GM19463 (cell line): ENCODE measurements at regions not wholly inside any gene's neighbourhood (a gene's known extent, or its start where the extent isn't known, plus 50 kb on each side); places are given as distances from the start of the nearest gene placed in this dataset.
"Not testable (repeated sequence)": the region's sequence is repeated elsewhere in the genome, so short reads cannot be mapped to it uniquely, and the experiment has no call there.

Source experiments
- ATAC-seq: cut with Tn5 transposase; IDR thresholded peaks from one replicate; pipeline ENCODE4 v1.9.1; 2021; ENCODE audit warnings: mild to moderate bottlenecking, moderate library complexity; ENCODE audit not compliant: unreplicated experiment

DNA sequence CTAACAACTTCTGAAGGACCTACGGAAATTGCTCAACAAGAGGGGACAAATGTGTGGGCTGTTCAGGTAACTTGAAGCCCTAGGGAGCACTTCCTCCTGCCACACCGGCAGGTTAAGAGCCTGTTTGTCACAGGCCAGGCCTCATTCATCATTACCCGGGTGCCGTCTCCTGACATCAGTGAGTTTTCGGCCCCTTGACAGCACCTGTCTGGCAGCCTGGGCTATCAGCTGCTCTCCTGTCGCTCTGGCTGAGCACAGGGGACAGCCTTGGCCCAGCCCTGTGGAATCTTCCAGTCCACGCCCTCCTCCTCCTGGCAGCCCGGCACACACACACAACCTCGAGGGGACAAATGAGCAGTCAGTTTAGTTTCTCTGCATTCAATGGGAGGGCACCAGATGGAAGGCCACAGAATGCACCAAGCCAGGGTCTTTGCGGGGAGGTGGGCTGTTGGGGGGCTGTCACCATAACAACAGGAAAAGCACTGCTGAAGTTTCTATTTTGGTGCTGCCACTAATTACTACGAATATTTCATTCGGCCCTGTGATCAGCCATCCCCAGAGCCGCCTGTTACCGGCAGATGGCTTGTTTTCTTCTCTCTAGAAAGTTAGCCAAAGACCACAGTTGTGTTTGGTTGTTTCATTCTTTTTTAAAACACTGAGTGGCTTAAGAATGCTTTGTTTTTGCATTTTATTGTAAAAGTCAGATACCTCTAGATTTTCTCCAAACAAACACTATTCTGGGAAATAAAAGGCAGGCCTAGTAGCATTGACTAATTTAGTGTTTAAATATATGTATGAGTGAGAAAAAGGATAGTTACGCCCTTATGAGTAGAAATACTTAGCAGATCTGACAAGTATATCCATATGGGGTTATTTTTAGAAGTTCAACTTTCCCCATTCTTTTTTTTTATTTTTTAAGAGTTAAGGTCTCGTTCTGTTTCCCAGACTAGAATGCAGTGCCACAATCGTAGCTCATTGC, 189.9 kb upstream of the NDUFV2 start:
- peak; percentile 80 for ATAC-seq

DNA sequence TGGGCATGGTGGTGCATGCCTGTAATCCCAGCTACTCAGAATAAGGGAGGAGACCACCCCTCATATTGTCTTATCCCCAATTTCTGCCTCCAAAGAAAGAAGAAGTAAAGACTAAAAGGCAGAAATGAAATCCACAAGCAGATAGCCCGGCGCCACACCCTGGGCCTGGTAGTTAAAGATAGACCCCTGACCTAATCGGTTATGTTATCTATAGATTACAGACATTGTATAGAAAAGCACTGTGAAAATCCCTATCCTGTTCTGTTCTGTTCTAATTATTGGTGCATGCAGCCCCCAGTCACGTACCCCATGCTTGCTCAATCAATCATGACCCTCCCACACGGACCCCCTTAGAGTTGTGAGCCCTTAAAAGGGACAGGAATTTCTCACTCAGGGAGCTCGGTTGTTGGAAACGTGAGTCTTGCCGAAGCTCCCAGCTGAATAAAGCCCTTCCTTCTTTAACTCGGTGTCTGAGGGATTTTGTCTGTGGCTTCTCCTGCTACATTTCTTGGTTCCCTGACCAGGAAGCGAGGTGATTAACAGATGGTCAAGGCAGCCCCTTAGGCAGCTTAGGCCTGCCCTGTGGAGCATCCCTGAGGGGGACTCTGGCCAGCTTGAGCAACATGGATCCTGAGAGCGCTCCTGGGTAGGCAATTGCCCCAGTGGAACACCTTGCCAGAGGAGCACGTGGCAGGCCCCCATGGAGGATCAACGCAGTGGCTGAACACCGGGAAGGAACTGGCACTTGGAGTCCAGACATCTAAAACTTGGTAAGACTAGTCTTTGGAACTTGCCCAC, 188.7 kb upstream of the NDUFV2 start:
- not testable (repeated sequence) for ATAC-seq

DNA sequence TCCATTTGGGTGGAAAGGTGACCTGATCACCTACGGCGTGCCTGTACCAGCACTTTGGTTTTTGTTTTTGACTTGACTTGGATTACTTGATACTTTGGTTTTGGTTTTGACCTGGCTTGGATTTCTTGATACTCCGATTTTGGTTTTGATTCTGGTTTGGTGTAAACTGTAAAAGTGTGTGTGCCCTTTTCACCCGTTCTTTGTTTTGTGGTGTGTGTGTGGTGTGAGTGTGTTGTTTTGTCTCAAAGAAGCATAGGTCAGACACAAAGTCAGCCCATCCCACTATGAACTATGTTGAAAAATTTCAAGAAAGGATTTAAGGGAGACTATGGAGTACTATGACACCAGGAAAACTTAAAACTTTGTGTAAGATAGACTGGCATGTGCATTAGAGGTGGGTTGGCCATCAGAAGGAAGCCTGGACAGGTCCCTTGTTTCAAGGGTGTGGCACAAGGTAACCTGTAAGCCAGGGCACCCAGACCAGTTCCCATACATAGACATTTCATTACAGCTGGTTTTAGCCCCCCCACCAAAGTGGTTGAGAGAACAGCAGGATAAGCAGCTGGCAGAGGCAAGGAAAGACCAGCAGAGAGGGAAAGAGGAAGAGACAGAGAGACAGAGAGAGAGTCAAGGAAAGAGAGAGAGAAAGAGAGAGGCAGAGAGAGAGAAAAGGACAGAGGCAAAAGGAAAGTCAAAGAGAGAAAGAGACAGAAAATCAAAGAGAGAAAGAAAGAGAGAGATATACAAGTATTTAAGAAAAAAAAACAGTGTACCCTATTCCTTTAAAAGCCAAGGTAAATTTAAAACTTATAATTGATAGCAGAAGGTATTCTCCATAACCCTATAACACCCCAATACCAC, 187.9 kb upstream of the NDUFV2 start:
- not testable (repeated sequence) for ATAC-seq

DNA sequence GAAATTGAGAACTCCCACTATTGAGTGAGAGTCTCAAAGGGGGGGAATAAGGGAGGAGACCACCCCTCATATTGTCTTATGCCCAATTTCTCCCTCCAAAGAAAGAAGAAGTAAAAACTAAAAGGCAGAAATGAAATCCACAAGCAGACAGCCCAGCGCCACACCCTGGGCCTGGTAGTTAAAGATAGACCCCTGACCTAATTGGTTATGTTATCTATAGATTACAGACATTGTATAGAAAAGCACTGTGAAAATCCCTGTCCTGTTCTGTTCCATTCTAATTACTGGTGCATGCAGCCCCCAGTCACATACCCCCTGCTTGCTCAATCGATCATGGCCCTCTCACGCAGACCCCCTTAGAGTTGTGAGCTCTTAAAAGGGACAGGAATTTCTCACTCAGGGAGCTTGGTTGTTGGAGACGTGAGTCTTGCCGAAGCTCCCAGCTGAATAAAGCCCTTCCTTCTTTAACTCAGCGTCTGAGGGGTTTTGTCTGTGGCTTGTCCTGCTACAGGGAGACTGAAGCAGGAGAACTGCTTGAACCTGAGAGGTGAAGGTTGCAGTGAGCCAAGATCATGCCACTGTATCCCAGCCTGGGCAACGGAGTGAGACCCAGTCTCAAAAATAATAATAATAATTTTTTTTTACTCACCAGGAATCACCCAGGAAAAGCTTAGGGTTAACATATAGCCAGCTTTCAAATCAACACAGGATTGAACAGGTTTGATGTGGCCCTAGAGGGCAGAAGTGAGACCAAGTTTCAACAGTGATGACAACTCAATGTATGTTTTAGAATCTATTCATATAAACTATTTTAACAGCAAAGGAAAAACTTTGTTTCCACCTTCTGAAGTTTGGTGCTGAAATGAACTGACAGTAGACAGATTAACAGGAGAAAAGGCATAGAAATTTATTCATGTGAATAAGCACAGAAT, 181.4 kb upstream of the NDUFV2 start:
- ATAC-seq: not testable (repeated sequence)

DNA sequence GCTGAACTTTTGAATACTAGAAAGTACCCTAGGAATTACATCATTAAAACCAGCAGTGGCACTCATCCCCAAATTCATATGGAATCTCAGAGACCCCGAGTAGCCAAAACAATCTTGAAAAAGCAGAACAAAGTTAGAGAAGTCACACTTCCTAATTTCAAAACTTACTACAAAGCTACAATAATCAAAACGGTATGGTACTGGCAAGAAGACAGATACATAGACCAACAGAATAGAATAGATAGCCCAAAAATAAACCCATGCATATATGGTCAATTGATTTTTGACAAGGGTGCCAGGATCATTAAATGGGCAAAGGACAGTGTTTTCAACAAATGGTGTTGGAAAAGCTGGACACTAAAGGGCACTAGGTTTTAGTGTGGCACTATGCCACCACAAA, 176.0 kb upstream of the NDUFV2 start:
- no peak for ATAC-seq

DNA sequence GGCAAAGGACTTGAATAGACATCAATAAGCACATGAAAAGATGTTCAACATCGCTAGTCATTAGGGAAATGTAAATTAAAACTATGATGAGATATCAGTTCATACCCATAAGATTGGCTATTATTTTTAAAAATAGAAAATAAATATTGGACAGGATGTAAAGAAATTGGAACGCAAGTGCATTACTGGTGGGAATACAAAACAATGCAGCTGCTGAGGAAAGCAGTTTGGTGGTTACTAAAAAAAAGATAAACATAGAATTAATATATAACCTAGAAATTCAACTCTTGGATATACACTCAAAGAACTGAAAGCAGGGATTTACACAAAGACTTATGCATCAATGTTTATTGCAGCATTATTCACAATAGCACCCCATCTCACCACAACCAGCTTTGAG, 174.5 kb upstream of the NDUFV2 start:
- ATAC-seq: no peak

DNA sequence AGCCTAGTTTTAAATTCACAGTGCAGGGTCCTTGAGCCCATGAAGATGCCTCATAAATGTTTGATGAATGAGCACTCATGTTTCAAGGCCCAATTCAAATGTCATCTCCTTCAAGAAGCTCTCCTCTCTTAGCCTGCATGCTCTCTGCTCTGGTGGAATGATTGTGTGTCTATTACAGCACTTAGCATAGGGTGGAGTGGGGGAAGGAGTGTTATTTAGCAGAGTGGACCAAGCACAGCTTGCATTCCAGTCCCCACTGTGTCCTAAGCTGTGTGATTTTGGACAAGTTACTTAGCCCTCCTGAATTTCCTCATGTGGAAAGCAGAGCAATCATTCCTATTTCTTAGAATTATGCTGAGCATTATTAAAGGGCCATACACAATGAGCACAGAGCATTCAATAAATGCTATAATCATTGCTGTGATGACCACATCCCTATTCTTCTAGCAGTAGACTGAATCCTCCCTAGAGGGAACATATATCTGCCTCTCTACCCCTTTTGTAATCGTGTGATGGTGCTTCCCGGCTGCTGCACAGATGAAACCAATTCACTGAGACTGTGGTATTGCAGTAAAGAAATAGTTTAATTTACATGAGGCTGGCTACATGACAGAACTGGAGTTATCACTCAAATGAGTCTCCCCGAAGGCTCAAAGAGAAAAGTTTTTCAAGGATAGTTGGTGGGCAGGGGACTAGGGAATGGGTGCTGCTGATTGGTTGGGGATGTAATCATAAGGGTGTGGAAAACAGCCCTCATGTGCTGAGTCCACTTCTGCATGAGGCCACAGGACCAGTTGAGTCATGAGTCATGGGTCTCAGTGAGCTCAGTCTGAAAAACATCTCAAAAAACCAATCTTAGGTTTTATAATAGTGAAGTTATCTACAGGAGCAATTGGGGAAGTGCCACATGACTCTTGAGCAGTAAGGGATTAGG, 173.4 kb upstream of the NDUFV2 start:
- no peak for ATAC-seq

DNA sequence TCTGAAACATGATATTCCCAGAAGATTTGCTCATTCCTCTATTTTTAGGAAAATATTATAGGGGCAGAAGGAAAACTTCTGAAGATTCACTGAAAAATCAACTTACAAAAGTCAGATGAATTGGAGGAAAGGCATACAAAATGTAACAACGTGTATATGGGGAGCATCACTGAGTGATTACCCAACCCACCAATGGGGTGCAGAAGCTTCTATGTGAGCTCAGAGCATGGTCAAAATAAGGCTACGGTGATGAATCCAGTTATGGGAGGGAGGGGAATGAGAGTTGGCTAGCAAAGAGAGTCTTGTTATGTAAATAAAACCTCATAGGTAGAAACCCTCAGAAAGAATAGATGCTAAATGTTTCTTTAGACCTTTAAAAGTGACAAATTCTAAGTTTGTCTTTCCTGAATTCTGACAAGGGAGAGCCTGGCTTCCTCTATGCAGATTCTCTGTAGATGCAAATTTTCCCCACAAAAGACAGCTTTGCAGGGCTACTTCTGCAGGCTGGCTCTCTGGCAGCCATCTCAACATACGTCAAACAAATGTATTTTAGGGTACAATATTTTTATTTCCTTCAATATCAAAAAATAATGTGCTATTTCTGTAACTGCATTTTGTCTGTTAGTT, 171.4 kb upstream of the NDUFV2 start:
- no peak for ATAC-seq

DNA sequence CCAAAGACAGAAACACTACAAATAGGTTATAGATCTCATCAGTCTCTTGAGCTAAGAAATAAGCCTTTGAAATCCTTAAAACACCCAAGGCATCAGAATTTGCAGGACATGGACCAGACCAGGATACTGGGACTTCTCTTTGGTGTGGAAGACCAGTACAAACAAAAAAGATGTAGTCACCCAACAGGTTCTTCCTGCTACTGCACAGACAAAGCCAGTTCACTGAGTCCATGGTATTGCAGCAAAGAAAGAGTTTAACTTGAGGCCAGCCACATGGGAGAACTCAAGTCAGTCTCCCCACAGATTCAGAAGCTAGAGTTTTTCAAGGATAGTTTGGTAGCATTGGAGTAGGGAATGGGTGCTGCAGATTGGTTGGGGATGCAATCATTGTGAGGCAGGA, 169.6 kb upstream of the NDUFV2 start:
- no peak for ATAC-seq

DNA sequence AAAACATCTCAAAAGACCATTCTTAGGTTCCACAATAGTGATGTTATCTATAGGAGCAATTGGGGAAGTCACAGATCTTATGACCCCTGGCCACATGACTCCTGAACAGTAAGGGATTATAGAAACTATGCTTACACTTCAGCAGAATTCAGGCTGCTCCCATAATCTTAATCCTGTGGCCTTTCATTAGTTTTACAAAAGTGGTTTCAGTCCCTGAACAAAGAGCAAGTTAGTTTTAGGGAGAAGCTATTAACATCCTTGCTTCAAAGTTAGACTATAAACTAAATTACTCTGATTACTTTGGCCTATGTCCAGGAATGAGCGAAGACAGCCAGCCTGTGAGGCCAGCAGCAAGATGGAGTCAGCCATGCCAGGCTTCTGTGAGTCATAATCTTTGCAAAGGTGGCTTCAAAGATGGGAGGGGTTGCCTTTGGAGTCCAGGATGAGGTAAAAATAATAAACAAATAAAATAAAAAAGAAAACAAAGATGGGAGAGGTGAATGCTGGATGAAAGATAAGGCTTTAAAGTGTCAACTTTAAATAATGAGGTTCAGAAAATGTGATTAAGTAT, 168.7 kb upstream of the NDUFV2 start:
- no peak for ATAC-seq

DNA sequence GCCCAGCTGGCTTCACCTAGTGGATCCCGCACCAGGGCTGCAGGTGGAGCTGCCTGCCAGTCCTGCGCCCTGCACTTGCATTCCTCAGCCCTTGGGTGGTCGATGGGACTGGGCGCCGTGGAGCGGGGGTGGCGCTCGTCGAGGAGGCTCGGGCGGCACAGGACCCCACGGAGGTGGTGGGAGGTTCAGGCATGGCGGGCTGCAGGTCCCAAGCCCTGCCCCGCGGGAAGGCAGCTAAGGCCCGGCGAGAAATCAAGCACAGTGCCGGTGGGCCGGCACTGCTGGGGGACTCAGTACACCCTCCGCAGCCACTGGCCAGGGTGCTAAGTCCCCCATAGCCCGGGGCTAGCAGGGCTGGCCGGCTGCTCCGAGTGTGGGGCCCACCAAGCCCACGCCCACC, 167.2 kb upstream of the NDUFV2 start:
- not testable (repeated sequence) for ATAC-seq

DNA sequence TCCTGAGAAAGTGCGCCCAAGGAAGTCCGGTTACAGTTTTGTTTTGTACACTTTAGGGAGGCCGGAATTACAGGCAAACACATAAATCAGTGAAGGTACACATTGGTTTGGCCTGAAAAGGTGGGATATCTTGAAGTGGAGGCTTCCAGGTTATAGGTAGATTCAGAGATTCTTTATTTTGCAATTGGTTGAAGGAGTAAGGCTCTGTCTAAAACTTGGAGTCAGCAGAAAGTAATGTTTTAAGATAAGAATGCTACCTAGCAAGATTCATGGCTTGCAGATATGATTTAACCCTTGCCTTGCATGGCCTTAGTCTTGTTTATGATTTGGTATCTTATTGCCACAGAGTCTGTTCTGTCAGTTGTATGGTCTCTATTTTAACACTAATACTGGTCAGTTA, 165.9 kb upstream of the NDUFV2 start:
- no peak for ATAC-seq

DNA sequence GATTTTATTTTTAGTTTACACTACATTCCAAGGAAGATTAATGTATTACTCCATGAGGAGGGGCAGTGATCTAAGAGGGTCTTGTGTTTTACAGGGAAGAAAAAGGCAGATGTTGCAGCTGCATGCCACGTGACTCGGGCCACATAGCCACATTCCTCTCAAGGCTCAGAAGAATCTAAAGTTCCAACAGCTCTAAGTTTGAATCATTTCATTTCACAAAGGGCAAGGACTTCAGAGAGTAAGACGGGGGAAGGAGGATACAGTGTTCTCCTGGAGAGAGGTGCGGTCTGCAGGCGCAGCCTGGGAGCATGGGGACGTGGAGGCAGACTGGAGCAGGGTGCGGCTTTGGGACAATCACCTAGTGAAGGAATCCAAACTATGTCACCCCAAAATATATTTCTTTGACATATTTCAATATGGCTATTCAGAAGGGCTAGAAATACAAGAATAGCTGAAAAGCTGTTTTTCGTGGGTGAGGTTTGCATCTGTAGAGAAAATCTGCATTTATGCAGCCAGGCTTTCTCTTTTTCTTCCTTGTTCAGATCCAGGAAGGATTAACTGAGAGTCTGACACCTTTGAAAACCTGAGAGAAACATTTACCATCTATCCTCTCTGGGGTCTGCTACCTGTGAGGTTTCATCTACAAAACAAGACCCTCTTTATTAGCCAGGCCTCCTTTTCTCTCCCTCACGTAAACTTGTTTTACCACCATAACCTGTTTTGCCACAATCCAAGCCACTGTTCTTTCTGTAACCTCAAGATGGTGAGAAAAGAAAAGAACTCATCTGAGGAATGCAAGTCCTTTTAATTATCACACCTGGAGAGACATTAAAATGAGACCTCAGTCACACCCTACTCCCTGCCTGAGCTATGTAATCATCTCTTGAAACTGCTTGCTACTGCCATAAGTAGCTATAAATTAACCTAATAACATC, 165.1 kb upstream of the NDUFV2 start:
- no peak for ATAC-seq

DNA sequence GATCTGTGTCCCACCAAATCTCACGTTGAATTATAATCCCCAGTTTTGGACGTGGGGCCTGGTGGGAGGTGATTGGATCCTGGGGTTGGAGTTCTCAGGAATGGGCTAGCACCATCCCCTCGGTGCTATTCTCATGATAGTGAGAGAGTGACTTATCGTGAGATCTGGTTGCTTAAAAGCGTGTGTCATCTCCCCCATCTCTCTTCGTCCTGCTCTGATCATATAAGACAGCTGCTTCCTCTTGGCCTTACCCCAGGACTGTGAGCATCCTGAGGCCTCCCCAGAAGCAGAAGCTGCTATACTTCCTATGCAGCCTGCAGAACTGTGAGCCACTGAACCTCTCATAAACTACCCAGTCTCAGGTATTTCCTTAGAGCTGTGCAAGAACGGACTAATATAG, 163.7 kb upstream of the NDUFV2 start:
- no peak for ATAC-seq

DNA sequence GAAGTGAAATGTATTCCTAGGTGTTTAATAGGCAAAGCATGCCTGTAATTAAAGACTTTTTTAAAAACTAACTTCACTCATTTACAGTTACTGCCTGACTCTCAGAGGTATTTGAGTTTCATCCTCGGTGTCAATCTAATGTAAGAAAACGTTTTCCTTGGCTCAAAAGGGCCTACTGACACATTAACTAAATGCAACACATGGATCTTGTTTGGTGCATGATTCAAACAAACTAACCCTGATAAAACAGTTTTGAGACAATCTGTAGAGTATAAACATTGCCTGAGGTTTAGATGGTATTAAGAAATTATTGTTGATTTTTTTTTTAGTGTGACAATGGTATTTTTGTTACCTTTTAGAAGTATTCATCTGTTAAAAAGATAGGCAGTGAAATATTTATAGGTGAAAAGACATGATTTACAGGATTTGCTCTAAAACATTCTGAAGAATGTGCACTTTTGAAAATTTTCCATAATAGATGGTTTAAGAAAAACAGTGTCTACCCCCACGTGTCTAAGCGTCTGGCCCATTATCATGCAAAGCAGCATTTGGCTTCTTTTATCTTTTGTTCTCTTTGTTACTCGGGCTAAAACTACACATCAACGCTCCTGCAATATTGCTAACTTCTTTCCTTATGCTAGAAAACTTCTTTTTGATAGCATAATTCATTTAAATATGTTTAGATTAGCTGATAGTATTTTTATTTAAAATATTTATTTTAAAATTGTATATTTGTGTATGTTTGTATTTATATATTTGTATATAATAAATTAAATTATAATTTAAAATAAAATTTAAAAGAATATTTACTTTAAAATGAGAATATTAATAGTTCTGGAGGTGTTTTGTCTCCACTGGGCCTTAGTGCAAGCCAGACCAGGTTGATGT, 160.2 kb upstream of the NDUFV2 start:
- ATAC-seq: no peak
